Activated T-cell treated with anti-CD3 and anti-CD28 coated beads for 1 hour (primary cell): ENCODE measurements at regions not wholly inside any gene's neighbourhood (a gene's known extent, or its start where the extent isn't known, plus 50 kb on each side); places are given as distances from the start of the nearest gene placed in this dataset.
"Not testable (repeated sequence)": the region's sequence is repeated elsewhere in the genome, so short reads cannot be mapped to it uniquely, and the experiment has no call there.

Source experiments
- DNase-seq: peaks from one replicate; pipeline ENCODE4 v3.0.0-alpha.2; 2020; ENCODE audit warnings: low read depth

DNA sequence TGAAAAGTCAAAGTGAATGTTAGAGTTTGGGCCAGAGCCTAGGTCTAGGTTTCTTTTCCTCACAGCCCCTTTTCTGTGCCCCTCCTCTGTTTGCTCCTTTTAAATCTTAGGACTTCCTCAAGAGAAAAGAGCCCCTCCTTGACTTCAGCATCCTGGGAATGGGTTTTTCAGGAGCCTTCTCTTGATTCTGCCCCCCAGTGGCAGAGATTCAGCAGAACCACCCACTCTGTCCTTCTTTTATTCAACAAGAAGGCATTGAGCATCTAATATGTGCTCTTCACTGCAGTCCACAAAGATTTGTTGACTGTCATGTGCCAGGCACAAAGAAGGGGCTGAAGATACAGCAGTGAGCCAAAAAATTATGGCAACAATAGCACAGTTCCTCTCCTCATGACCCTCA, 270.8 kb upstream of the CDH5 start:
- DNase-seq: no peak

DNA sequence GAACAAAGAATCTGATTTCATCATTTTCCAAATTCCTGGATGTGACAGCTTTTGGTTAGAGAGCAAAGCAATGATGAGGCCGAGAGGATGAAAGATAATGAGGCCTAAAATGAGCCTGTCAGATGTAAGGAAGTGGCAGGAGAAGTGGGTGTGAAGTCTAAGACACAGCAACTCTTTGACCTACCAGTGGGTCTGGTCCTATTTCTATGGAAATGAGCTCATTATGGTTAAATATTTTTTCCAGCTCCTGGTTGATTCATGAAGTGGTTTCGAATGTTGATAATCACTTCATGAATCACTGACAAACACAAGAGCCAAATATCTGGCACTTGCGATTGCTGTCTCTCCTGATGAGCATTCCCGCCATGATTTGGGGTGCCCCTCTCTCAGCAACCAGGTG, 273.3 kb upstream of the CDH5 start:
- DNase-seq: no peak

DNA sequence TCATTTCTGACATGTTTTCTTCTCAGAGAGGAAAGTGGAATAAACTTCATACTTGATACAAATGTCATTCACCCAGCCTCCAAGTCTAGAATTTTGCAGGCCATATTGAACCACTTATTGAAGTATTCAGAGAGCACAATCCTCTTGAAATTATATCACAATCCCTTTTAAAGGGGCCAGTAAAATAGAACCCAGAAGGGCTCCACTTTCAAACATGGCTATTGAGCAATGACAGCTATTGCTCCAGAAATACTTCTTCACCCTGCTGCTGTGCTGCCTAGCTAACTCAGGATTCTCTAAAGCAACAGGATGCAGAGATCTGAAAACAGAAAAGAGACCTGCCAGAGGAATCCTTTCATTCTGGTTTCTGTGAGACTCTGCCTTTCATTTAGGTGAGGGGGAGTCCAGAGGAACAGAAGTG, 275.0 kb upstream of the CDH5 start:
- no peak for DNase-seq

DNA sequence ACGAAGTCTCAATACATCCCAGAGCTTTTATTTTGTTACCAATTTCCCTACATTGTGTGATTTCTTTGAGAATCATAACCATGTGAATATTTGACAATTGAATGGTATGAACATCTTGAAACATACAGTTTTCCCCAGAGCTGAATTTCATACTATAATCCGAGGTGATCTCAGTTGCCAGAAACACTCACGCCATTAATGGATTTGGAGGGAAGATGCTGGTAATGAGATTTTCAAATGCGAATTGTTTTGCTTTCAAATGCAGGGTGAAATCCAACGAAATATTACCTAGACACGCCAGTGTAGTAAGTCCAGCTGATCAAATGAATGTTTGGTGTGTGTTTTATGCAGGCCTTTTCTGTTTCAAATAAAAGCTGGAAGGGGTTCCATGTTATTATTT, 277.8 kb upstream of the CDH5 start:
- DNase-seq: no peak

DNA sequence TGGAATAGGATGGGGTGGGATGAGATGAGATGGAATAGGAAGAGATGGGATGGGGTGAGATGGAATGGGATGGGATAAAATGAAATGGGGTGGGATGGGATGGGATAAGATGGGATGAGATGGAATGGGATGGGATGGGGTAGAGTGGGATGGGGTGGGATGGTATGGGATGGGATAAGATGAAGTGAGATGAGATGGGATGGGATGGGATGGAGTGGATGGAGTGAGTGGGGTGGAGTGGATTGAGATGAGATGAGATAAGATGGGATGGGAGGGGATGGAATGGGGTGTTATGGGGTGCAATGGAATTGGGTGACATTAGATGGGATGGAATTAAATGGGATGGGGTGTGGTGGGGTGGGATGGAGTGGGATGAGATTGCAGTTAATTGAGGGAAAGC, 279.2 kb upstream of the CDH5 start:
- no peak for DNase-seq

DNA sequence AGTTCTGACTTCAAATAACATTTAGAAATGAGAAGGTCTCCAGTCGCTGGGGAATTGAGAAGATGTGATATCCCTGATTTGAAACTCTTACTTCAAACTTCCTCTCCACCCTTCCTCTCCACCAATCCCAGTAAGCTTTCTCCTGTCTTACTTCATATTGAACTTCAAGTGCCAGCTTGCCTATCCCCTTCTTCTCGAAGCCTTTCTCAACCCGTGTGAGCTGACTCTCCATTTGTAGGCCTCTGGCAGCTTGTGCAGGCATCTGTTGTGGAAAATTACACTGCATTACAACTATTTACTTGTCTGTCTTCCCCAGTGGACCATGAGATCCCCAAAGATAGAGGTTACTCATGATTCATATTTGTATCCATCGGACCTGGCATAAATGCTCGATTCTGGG, 280.8 kb upstream of the CDH5 start:
- DNase-seq: no peak

DNA sequence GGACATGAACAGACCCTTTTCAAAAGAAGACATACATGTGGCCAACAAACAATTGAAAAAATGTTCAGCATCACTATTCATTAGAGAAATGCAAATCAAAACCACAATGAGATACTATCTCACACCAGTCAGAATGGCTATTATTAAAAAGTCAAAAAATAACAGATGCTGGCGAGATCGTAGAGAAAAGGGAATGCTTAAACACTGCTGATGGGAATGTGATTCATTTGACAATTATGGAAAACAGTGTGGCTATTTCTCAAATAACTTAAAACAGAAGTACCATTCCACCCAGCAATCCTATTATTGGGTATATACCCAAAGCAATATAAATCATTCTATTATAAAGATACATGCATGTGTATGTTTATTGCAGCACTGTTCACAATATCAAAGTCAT, 281.8 kb upstream of the CDH5 start:
- DNase-seq: not testable (repeated sequence)

DNA sequence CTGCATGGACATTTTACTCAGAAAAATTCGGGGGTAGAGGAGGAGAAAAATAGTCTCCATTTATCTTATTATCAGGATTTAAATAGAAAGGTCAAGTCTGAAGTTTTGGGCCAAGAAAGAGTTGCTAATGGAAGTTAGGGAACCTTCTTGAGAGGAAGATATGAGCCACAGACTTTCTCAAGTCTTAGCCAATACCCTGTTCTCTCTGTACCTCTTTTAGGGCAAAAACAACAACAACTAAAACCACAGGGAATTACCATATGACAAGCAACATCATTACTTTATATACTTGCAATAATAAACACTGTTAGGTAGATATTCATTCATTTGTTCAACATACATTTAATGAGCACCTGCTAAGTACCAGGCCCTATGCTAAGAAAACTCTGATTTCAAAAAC, 282.2 kb upstream of the CDH5 start:
- DNase-seq: no peak

DNA sequence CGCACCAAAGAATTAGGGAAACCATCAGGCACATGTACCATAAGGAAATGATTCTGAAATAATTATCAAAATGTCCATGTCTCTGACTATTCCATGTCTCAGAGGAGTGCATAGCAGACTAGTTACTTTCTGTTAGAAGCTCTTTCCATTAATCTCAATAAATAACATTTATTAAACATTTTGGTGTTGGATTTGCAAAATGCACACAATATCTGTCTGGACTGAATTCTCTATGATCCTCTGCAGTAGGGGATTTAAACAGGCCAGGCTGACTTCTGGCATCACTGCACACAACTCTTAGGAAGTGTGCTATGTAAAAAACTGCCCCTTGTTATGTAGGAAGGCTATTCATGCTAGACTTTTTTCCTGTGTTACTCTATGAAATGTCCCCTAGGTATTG, 283.3 kb upstream of the CDH5 start:
- DNase-seq: no peak

DNA sequence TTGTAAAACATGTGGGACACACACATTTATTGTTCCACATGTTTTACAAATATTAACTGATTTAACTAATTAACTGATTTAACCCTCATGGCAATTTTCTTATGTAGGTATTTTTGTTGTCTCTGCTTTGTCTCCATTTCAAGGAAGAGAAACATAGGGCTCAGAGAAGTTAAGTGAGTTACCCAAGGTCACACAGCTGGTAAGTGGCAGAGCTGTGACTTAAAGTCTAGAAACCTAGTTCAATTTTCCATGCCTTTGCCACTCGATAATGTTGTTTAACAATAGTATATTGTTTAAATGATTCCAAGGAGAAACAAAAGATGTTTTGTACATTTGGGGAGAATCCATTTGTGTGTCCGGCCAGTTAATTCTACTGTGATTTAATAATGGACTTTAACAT, 284.1 kb upstream of the CDH5 start:
- no peak for DNase-seq

DNA sequence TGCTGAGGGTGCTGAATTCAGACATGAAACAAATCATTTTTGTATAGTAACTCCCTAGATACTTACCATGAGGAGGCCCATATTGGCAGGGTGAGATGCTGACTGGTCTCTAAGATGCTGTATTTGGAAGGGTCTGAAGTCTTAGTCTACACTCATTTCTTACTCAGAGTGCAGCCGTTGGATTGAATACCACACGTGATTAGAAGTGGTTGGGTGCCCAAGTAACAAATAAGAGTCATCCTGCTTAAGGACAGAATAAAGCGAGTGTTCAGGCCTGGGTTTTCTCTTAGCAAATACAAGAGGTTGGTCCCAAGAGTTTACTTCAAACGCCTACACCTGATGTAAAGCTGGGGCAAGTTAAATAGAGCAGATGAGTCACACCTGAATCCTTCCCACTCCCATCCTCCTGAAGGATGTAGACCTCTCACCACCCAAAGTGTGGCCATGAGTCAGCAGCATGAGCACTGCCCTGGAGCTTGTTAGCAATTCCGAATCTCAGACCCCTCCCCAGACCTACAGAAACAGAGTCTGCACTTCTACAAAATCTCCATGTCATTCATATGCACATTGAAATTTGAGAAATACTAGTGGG, 284.6 kb upstream of the CDH5 start:
- DNase-seq: no peak

DNA sequence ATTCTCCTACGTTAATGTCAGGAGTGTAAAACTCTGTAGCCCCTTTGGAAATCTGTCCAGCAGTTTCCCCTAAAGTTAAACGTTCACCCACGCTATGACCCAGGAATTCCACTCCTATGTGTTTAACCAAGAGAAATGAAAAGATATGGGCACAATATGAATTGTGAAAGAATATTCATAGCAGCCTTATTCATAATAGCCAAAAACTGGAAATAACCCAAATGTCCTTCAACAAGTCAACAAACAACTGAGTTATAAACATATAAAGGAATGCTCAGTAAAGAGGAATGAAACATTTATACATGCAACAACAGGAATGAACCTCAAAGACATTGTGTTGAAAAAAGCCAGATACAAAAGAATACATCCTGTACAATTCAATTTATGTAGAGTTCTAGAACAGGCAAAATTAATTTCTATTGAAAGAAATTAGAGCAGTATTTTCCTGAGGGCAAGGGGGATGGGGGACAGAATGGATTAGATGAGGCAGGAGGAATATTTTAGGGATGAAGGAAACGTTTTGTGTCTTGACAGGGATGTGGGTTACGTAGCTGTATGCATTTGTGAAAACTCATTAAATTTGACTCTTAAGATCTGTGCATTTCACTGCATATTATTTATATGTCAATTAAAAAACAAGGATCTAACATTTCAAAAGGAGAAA, 286.7 kb upstream of the CDH5 start:
- no peak for DNase-seq

DNA sequence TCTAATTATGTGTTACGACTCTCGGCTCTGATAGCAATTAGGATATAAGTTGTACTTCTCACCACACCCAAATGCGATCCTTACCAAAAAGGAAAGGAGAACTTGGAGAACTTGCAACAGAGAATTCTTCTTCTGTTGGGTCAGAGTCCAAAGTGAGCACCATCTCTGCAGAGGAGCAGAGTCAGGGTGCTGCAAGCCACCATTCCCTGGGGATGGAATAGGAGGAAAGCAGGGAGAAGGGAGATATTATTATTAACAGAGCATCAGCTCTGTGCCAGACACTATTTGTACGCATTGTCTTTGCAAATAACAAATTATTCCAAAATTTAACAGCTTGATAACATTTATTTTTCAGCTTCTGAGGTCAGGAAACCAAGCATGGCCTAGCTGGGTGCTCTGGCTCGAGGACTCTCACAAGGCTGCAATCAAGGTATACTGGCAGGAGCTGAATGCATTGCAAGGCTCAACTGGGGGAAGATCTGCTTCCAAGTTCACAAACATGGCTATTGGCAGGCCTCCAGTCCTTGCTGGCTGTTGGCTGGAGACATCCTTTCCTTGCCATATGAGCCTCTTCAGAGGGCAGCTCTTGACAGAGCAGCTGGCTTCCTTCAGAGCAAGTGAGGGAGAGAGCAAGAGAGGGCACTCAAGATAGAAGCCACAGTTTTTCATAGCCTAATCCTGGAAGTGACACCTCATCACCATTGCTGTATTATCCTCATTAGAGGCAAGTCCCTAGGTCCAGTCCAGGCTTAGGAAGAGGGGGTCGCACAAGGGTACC, 296.2 kb upstream of the CDH5 start:
- no peak for DNase-seq

DNA sequence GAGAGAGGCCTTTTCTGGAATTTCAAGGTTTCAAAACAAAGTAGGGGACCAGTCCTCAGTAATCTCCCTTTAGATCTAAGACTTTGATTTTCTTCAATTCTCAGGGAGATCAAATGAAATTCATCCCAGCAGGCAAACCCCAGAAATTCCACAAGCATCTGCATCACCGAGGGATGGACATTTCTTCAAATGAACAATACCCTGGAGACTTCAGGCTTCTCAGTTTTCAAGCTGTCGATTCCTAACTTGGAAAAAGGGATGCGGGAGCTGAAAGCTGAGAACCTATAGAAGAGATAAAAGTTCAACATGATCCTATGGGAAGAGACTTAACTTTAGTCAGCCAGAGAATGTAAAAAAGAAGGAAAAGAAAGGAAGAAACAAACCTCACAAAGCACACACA, 296.9 kb upstream of the CDH5 start:
- no peak for DNase-seq

DNA sequence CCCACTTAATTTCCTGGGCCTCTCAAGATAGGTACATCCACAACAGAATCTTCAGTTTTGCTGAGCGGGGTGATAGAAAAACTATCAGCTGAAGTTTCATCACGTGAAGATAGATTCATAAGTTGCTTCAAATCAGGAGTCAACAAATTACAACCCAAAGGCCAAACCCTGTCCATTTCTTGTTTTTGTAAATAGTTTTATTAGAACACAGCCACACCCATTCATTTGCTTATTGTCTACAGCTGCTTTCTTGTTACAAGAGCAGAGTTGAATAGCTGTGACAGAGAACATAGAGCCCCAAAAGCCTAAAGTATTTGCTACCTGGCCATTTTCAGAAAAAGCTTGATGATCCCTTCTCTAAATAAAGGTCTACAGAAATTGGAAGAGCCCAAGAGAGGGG, 300.1 kb upstream of the CDH5 start:
- no peak for DNase-seq

DNA sequence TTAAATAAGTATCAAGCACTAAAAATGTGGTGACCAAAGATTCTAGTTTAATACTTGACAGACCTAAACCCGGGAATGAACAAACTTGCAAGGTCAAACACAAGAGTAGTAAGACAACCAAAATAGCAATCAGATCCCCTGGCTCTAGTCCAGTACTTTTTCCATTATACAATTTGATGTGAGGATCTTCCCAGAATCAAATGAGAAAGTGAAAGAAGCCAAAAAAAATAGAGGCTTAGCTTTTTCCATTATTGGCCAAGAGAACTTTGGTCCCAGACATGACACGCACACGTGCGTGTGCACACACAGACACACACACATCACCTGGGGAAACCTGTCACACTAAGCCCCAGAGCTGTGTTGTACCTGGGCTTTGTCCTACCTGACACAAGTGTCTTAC, 300.6 kb upstream of the CDH5 start:
- no peak for DNase-seq

DNA sequence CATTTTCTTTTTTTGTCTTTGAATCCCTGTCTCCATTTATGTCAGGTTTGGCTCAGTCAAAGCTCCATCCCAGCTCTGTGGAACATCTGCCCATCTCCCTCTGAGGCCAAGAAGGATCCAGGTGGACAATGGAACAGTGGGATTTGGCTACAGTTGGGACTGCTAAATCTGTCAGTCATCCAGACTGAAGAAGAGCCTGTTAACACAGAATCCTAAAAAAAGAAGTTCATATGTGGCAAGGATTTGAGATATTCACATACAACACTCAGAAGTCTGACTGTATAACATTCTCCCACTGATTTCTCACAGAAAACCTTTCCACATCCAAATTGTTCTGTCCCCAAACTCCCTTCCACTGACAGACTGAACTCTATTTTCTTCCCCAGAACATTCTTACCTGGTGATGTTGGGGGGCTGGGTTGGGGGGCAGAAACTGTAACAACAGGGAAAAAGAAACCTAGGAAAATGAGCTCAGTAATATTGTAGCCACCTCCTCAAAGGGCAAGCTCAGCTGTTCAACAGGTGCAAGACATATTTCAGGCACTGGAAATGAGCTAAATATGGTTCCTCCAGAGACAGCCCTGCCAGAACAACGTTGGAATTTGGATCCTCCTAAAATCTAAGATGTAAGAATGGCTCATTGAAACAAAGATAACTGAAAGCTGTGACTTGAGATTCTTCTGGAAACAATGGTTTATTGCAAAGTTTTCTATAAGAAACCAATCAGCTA, 301.5 kb upstream of the CDH5 start:
- DNase-seq: no peak

DNA sequence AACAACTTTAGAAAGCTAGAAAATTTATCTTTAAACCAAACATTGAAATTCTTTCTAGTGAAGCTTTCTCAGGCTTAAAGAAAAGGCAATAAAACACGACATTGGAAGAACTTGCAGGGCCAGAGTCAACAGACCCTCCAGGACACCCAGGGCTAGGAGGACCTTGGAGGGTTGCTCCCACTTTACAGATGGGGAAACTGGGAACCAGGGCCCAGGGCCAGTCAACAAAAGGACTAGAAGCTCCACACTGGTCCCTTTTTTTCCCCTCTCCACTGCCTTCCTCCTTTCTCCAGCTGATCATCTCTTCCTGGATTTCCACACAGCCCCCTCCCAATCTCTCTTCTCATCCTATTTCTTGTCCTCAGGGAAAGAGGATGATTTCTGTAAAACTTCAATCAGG, 307.7 kb upstream of the CDH5 start:
- no peak for DNase-seq

DNA sequence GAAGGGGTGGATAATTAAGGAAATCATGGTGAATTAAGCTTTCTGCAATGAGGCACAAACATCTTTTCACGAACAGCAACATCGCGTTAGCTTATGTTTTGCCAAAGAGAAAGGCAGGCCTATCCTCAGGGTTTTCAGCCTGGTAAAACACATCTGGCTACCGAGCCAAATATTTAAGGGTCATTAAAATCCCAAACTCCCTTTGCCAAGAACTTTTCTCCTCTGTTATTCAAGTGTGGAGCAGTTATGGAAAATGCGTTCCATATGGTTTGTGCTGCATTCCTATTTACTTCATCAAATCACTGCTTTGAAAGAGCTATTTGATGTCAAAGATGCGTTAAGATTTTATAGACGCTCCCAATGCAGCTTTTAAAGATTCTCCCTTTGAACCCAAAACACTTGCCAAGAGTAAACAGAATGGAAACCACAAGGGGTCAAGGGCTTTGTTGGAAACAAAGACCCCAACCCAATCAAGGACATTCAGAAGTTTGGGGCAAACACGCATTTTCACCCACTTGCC, 308.3 kb upstream of the CDH5 start:
- no peak for DNase-seq

DNA sequence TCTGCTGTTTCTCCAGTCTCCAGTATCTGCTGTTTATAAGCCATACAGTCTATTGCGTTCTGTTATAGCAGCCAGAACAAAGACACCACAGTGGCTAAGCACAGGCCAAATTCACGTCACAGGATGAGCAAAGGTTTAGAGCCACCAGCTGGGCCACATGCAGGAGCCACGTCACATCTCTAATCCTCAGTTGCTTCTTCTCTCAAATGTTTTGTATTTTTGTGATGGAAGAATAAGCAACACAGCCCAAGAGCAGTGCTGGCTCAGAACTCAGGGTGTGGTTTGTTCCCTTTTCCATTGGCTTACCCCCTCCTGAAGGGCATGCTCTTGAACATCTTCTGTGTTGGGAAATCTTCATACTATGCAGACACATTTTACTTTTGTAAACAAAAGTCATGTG, 309.4 kb upstream of the CDH5 start:
- DNase-seq: no peak

DNA sequence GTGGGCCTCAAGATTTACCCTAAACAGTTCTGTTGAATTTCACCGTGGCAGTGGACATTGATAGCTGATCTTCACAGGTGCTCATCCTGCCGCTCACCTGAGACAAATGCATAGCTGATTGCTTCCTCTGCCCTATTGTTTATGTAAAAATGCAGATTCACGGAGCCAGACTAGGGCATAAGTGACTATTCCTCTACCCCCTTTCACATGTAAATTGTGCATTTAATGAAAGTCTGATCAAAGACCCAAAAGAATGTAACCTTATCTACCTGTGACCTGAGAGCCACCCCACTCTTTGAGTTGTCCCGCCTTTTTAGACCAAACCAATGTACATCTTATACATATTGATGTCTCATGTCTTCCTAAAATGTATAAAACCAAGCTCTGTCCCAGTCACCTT, 312.4 kb upstream of the CDH5 start:
- DNase-seq: no peak

DNA sequence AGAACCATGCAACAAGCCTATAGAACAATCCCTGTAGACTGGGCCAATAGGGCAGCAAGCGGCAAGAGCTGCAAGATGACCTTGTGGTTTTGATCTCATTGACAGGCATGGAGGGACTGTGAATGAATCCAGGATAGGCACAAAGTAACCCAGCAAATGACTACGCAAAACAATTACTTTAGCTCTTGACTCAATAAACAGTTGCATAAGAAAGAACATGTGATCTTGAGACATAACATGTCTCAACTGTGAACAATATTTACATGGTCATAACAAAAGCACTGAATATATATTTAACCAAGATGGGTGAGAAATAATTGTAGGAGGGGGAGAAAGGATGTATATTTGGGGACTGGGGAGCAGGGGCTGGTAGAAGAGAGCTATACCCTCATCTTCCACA, 313.7 kb upstream of the CDH5 start:
- no peak for DNase-seq

DNA sequence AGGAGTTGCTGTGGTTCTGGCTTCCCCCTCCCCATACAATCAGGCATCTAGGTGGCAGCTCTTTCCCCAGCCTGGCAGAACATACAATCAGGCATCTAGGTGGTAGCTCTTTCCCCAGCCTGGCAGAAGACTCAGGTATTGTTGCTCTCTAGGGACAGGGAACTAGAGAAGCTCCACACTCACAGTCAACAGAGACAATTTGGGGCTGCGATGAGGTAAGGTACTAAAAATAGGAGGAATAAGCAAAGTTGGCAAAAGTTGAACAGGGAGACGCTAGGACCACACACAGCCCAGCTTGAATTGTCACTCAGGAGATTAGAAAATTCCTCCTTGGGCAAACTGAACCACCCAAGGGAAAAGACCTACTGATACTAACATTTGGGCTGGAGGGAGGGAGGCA, 315.5 kb upstream of the CDH5 start:
- no peak for DNase-seq
